ENCODE measurements at regions not wholly inside any gene's neighbourhood (a gene's known extent, or its start where the extent isn't known, plus 50 kb on each side); places are given as distances from the start of the nearest gene placed in this dataset.

DNA sequence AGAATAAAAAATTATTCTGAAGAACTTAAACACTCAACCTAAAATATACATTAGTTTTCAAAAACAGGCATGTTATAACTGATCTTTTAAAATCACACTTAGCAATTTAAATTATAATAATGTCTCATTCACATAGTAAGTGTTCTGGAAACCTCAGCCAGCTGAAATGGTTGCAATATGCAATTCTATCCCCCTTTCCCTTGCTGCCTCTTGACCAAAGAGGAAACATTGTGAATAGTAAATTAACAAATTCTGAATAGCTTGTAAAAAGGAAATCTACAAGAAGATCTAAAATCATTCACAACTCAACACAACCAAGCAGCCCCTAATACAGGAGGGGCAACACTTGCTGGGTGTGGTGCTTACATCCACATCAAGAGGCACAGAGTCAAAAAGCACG, 431.9 kb downstream of the BCAT1 start:
- no peak for TF ChIP-seq POLR2A (IDR thresholded peaks at IDR 0.05)
- TF ChIP-seq, protein P1, sequence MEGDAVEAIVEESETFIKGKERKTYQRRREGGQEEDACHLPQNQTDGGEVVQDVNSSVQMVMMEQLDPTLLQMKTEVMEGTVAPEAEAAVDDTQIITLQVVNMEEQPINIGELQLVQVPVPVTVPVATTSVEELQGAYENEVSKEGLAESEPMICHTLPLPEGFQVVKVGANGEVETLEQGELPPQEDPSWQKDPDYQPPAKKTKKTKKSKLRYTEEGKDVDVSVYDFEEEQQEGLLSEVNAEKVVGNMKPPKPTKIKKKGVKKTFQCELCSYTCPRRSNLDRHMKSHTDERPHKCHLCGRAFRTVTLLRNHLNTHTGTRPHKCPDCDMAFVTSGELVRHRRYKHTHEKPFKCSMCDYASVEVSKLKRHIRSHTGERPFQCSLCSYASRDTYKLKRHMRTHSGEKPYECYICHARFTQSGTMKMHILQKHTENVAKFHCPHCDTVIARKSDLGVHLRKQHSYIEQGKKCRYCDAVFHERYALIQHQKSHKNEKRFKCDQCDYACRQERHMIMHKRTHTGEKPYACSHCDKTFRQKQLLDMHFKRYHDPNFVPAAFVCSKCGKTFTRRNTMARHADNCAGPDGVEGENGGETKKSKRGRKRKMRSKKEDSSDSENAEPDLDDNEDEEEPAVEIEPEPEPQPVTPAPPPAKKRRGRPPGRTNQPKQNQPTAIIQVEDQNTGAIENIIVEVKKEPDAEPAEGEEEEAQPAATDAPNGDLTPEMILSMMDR (IDR thresholded peaks at IDR 0.05), result no peak
